Ovary (tissue), 3 donors: ENCODE measurements at regions not wholly inside any gene's neighbourhood (a gene's known extent, or its start where the extent isn't known, plus 50 kb on each side); places are given as distances from the start of the nearest gene placed in this dataset.

ENCODE experiments used
- CTCF ChIP-seq, 3 donors: fragments of 450-650 bp in 2 of 3; fragments of 200-600 bp in 1 of 3; IDR thresholded peaks; one replicate each; pipeline versions ENCODE4 v1.5.1 to v1.8.0; 2016 to 2022; ENCODE audit warnings: antibody characterized with exemption in 3 of 3, mild to moderate bottlenecking in 1 of 3
- EP300 ChIP-seq: sonication (generic); formaldehyde crosslinking; IDR thresholded peaks from one replicate; pipeline ENCODE4 v1.6.1; 2017; ENCODE audit warnings: antibody characterized with exemption
- donor health status: DM: no; HTN: no; CAD: no.

GRCh38 chr21:31518580-31518979, 140.9 kb upstream of the SOD1 start:
- TF ChIP-seq CTCF (IDR thresholded peaks at IDR 0.05) (no peak), EP300 (no peak)
